GM21381 (cell line): ENCODE measurements at regions not wholly inside any gene's neighbourhood (a gene's known extent, or its start where the extent isn't known, plus 50 kb on each side); places are given as distances from the start of the nearest gene placed in this dataset.
"Not testable (repeated sequence)": the region's sequence is repeated elsewhere in the genome, so short reads cannot be mapped to it uniquely, and the experiment has no call there.

Source experiments
- ATAC-seq: cut with Tn5 transposase; IDR thresholded peaks from one replicate; pipeline ENCODE4 v1.9.1; 2021; ENCODE audit warnings: mild to moderate bottlenecking, moderate library complexity; ENCODE audit not compliant: unreplicated experiment

- no peak for ATAC-seq
Observed at GRCh38 chr12:91640021-91640420, 457.4 kb upstream of the DCN start.

DNA sequence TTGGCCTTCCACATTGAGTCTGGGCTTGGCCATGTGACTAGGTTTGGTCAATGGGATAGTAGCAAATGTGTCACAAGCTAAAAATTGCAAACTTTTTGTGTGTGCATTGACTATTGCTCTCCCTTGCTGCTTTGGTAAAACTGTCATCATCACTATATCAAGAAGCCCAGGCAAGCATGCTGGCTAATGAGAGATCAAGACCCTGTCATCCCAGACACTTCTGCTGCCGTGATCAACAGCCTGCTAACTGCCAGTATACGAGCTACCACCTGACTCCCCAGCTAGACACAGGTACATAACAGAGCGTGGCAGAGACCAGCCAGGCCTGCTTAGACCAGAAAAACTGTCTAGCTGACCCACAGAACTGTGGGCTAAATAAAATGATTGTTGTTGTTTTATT is 456.7 kb upstream of the DCN start:
- no peak for ATAC-seq

DNA sequence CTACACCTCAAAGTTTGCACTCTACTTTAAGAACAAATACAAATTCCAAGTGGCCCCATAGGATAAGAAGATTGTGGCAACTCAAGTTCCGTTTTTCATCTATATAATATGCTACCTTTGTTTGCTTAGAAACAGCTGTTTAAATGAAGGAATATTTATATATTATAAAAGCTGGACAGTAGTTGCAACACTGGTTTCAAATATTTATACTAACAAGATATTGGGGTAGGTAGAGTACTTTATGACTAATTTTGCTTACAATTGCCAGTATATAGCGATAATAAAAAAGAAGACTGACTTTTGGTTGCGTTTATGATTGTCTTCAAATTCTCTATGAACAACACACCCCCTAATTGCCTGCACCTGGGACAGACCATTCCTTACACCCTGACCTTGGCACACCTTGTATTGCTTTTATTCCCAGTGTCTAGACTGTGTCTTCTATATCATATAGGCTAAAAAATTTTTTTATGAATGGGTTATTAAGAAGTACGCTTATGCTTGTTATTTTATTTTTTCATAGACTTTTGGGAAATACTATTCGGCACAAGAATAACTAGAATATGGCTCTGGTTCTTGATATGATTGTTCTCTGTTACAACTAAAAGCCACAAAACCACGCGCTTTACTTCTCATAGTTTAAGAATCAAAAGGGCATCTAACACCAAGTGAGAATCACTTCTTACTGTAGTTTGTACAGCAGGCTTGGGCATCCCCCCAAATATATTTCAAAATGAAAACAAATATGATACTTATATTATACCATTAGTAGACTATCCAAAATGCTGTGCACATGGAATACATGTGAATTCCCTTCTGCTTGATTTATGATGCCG is 455.4 kb upstream of the DCN start:
- ATAC-seq = no peak

DNA sequence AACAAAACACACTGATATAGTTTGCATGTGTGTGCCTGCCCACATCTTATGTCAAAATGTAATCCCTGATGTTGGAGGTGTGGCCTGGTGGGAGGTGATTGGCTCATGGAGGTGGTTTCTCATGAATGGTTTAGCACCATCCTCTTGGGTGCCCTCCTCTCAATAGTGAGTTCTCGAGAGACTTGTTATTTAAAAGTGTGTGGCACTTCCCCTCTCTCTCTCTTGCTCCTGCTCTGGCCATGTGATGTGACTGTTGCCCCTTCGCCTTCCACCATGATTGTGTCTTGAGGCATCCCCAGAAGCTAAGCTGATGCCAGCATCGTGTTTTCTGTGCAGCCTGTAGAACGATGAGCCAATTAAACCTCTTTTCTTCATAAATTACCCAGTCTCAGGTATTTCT is 454.1 kb upstream of the DCN start:
- ATAC-seq = no peak

DNA sequence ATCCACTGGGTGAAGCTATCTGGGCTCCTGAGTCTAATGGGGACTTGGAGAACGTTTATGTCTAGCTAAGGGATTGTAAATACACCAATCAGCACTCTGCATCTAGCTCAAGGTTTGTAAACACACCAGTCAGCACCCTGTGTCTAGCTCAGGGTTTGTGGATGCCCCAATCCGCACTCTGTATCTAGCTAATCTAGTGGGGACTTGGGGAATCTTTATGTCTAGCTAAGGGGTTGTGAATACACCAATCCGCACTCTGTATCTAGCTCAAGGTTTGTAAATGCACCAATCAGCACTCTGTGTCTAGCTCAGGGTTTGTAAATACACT is 451.7 kb upstream of the DCN start:
- ATAC-seq = not testable (repeated sequence)

GRCh38 chr12:91633734-91634357 is 451.2 kb upstream of the DCN start:
- ATAC-seq = no peak

GRCh38 chr12:91633206-91633605 is 450.6 kb upstream of the DCN start:
- ATAC-seq = no peak

DNA sequence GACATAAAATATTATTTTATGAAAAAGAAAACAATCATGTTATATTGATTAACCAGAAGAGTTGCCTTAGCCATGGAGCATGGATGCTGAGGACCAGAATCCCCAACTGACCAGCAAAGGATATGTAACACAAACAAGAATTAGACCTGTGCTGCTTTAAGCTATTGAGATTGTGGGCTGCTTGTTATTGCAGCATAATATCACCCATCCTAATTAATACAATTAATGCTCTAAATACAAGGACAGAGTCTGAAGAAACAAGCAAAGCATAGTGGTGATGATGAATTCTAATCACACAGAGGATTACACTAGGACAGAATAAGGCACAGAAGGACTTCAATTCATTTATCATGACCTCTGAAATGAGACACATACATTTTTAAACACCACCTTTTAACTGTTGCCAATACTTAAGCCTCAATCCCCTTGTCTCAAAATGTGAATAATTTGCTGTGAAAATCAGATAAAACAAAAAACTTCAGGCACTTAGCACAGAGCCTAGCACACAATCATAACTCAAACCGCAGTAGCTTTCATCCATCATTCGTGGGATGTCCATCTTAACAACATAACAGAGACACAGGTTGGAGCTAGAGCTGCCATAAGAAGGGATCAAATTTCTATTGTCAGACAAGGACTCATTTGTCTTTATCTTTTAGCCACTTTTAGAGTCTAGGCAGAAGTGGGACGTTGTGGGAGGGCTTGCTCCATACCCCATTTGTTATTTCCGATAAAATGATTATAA is 449.6 kb upstream of the DCN start:
- ATAC-seq = no peak

GRCh38 chr12:91630596-91631293 is 448.1 kb upstream of the DCN start:
- ATAC-seq = no peak

DNA sequence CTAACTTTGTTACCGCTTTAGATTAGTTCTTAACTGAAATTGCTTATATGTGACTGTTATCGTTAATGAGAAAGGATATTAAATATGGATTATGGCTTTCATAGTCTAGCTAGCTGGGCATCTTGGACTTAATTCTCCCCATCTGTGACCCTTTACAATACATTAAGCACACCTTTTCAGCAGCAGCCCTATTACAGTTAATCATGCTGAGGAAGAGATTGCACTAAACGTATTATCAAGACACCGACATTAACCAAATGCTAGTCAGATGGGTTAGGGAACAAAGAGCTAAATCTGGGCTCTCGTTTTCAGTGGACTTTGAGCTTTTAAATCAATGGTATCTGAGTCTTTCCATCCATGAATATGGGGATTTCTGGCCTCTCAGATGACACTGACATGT is 447.5 kb upstream of the DCN start:
- ATAC-seq = no peak

GRCh38 chr12:91629440-91629839 is 446.8 kb upstream of the DCN start:
- ATAC-seq = no peak

GRCh38 chr12:91628656-91629055 is 446.0 kb upstream of the DCN start:
- ATAC-seq = no peak

GRCh38 chr12:91627225-91627624 is 444.6 kb upstream of the DCN start:
- no peak for ATAC-seq

DNA sequence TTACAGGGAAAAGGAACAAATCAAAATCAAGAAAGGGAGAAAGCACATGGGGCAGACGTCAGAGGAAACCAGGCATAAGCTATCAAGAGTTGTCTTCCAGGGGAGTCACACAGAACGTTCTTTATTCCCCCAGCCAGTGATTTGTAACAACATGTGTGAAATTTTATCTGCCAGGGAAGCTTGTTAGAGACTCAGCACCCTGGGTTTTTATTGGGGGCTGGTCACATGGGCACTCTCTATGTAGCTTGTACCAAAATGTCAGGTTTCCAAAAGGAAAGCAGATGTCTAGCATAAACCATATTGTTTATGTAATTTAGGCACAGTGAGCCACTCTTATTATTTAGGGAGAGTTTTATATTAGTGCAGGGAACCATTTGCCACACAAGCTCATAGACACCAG is 440.4 kb upstream of the DCN start:
- no peak for ATAC-seq

GRCh38 chr12:91622037-91622436 is 439.4 kb upstream of the DCN start:
- ATAC-seq = no peak

- no peak for ATAC-seq
Observed at GRCh38 chr12:91620992-91621391, 438.4 kb upstream of the DCN start.

GRCh38 chr12:91620422-91620821 is 437.8 kb upstream of the DCN start:
- ATAC-seq = no peak

DNA sequence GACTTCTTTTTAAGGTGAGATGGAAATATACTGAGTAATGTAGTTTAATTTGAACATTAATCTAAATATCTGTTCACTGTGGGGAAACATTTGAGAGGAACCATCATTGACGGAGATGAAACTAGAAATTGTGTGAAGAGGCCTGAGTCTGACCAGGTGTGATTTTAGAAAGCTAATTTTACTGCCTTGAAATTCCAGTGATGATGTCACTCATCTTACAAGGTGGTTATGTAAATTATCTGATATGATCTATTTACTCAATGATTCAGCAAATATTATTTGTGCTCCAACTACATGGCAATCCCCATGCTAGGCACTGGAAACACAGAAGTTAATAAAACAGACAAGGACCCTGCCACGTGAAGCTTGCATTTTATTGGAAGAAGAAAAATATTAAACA is 435.7 kb upstream of the DCN start:
- ATAC-seq = no peak

DNA sequence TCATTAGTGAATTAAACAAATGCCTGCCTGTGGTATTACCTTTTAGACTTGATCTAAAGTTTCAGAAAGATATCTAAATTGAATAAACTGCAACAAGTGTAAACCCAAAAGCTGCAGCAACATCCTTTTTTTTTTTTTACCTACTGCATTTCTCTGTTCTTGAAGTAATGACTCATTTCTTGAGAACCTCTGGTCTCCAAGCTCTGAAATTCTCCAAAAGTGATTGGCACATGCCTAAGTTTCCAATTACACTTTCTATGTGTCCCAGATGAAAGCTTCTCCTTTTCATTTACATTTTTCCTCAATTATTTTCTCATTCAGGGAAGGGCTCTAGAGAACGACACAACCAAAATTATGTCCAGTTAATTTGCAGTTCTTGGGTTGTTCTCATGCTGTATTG is 435.2 kb upstream of the DCN start:
- ATAC-seq = no peak

DNA sequence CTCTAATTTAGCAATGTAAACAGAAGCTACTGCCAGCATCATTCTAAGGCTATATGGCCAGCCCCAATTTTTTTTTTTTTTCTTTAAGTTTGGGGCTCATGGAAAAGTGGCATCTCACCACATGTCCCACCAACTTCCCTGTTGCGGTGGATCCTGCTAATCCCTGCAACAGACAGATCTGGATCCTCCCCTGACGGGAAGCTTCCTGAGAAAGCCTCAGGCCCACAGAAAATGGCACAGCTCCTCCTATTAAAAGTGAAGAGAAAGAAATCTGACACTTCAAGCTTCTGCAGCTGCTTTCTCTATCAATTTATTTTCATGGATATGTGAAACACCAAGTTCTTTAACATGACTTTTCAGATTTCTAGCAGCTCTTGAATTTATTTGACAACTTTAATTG is 433.8 kb upstream of the DCN start:
- no peak for ATAC-seq

- no peak for ATAC-seq
Observed at GRCh38 chr12:91613223-91613779, 430.7 kb upstream of the DCN start.
